HL-60 (cell line): ENCODE measurements at regions not wholly inside any gene's neighbourhood (a gene's known extent, or its start where the extent isn't known, plus 50 kb on each side); places are given as distances from the start of the nearest gene placed in this dataset.

Experiments
- DNase-seq, 2 experiments: peaks; one replicate each; pipeline ENCODE4 v3.0.0-alpha.2; 2010 to 2020; ENCODE audit warnings: low read depth in 1 of 2, low spot score in 1 of 2
- H3K27ac ChIP-seq: fragments of 250-450 bp; sonication (Bioruptor Pico); replicated peaks from 2 replicates; pipeline ENCODE4 v1.5.1; 2020; ENCODE audit warnings: mild to moderate bottlenecking, moderate library complexity
- H3K27me3 ChIP-seq: fragments of 250-450 bp; sonication (Bioruptor Pico); 2 replicates; pipeline ENCODE4 v1.5.1; 2021; ENCODE audit warnings: mild to moderate bottlenecking, moderate library complexity; ENCODE audit not compliant: insufficient read depth, poor library complexity, severe bottlenecking
- H3K4me3 ChIP-seq: replicated peaks from 2 replicates; pipeline ENCODE4 v1.5.1; 2011; ENCODE audit warnings: mild to moderate bottlenecking, control low read depth, low read length; ENCODE audit not compliant: insufficient read depth
- GABPA ChIP-seq: IDR thresholded peaks from 2 replicates; pipeline ENCODE4 v1.6.1; 2012; ENCODE audit warnings: low read depth
- POLR2AphosphoS5 ChIP-seq: IDR thresholded peaks from 2 replicates; pipeline ENCODE4 v1.6.1; 2012; ENCODE audit warnings: low read depth
- SPI1 ChIP-seq: IDR thresholded peaks from 2 replicates; pipeline ENCODE4 v1.6.1; 2012; ENCODE audit warnings: low read depth, mild to moderate bottlenecking, borderline replicate concordance
- TF ChIP-seq, protein P1 (sequence below): IDR thresholded peaks from one replicate; pipeline ENCODE4 v1.5.1; 2011; ENCODE audit warnings: low read length, control low read depth, inconsistent platforms; ENCODE audit not compliant: insufficient read depth
- TF ChIP-seq, protein P2 (sequence below): IDR thresholded peaks from 2 replicates; pipeline ENCODE4 v1.6.1; 2012; ENCODE audit warnings: low read depth; ENCODE audit not compliant: insufficient replicate concordance

DNA sequence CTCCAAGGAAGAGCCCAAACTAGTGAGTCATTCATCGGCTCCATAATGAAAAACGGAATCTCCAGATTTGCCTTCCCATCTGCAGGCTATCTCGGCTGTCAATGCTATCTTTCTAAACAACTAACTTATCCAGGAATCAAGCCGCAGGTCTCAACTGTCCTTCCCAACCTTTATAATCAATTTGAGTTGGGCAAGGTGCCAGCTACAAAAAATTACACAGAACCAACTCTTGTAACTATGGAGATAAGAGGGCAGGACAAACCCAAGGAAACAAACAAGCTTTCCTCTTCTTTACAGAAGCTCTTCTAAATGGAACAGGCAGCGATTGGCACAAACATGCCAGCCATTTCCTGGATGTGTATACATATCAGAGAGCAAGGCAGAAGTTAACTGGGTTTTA lies 61.2 kb upstream of the RAI2 start:
- H3K4me3 ChIP-seq = no peak overlapping the region
- DNase-seq = no peak
- peaks cover 3% of the 10 kb centered on the region for H3K27me3 ChIP-seq
- no peak for TF ChIP-seq POLR2AphosphoS5
- TF ChIP-seq GABPA = no peak
- no peak overlapping the region for H3K27ac ChIP-seq

DNA sequence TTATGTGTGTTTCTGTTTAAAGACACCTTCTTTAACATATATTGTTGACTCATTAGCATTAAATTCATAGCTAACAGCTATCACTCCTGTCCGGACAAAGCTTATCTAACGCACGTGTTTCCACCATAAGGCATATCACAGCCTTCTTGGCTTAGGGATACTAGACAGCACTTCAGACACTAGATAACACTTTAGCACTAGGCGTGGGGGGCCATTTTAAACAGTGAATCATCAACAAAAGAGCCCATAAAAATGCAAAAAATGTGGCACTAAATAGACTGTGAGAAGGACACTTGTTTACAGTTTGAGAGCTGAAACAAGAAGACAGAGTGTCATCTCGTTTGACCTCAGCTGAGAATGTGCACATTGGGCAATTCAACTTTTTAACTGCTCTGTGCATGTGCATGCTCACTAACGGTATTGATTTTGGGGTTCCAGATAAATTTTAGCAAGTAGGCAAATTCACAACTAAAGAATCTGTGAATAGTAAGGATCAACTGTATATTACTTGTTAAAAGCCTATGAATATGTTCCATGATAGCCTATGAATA lies 58.9 kb upstream of the RAI2 start:
- Histone ChIP-seq H3K27me3 (peaks cover 3% of the 10 kb centered on the region), H3K27ac (no peak overlapping the region), H3K4me3 (no peak overlapping the region)
- no peak for DNase-seq
- TF ChIP-seq, protein P1, sequence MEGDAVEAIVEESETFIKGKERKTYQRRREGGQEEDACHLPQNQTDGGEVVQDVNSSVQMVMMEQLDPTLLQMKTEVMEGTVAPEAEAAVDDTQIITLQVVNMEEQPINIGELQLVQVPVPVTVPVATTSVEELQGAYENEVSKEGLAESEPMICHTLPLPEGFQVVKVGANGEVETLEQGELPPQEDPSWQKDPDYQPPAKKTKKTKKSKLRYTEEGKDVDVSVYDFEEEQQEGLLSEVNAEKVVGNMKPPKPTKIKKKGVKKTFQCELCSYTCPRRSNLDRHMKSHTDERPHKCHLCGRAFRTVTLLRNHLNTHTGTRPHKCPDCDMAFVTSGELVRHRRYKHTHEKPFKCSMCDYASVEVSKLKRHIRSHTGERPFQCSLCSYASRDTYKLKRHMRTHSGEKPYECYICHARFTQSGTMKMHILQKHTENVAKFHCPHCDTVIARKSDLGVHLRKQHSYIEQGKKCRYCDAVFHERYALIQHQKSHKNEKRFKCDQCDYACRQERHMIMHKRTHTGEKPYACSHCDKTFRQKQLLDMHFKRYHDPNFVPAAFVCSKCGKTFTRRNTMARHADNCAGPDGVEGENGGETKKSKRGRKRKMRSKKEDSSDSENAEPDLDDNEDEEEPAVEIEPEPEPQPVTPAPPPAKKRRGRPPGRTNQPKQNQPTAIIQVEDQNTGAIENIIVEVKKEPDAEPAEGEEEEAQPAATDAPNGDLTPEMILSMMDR = no peak
- TF ChIP-seq, protein P2, sequence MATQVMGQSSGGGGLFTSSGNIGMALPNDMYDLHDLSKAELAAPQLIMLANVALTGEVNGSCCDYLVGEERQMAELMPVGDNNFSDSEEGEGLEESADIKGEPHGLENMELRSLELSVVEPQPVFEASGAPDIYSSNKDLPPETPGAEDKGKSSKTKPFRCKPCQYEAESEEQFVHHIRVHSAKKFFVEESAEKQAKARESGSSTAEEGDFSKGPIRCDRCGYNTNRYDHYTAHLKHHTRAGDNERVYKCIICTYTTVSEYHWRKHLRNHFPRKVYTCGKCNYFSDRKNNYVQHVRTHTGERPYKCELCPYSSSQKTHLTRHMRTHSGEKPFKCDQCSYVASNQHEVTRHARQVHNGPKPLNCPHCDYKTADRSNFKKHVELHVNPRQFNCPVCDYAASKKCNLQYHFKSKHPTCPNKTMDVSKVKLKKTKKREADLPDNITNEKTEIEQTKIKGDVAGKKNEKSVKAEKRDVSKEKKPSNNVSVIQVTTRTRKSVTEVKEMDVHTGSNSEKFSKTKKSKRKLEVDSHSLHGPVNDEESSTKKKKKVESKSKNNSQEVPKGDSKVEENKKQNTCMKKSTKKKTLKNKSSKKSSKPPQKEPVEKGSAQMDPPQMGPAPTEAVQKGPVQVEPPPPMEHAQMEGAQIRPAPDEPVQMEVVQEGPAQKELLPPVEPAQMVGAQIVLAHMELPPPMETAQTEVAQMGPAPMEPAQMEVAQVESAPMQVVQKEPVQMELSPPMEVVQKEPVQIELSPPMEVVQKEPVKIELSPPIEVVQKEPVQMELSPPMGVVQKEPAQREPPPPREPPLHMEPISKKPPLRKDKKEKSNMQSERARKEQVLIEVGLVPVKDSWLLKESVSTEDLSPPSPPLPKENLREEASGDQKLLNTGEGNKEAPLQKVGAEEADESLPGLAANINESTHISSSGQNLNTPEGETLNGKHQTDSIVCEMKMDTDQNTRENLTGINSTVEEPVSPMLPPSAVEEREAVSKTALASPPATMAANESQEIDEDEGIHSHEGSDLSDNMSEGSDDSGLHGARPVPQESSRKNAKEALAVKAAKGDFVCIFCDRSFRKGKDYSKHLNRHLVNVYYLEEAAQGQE = no peak
- TF ChIP-seq POLR2AphosphoS5 = no peak
- no peak for TF ChIP-seq GABPA
- TF ChIP-seq SPI1 = no peak

- no peak for DNase-seq
- H3K4me3 ChIP-seq = no peak overlapping the region
- H3K27me3 ChIP-seq = peaks cover 3% of the 10 kb centered on the region
- TF ChIP-seq POLR2AphosphoS5 (no peak), GABPA (no peak), SPI1 (no peak)
- TF ChIP-seq, protein P2 = no peak
- TF ChIP-seq, protein P1 = no peak
- no peak overlapping the region for H3K27ac ChIP-seq
These were observed 57.0 kb upstream of the RAI2 start for GRCh38 chrX:17917945-17918577.

GRCh38 chrX:17913801-17914200 lies 52.7 kb upstream of the RAI2 start:
- Histone ChIP-seq H3K27ac (no peak overlapping the region), H3K4me3 (no peak overlapping the region), H3K27me3 (peaks cover 3% of the 10 kb centered on the region)
- no peak for TF ChIP-seq GABPA
- no peak for DNase-seq
